ENCODE measurements at regions not wholly inside any gene's neighbourhood (a gene's known extent, or its start where the extent isn't known, plus 50 kb on each side); places are given as distances from the start of the nearest gene placed in this dataset.
"Not testable (repeated sequence)": the region's sequence is repeated elsewhere in the genome, so short reads cannot be mapped to it uniquely, and the experiment has no call there.

GRCh38 chr1:48080331-48081255 is 83.4 kb upstream of the TRABD2B start:
- H3K4me3 ChIP-seq (ENCODE audit: low read length): no peak overlapping the region
- H3K9ac ChIP-seq (ENCODE audit: low read length): no peak overlapping the region
- peaks cover 6% of the 10 kb centered on the region for H3K27me3 ChIP-seq (replicated peaks; ENCODE audit: control insufficient read depth, insufficient read depth, low read length)
- H3K9me3 ChIP-seq (ENCODE audit: control insufficient read depth, low read length): no peaks in the 10 kb centered on the region
- DNase-seq (ENCODE audit: low read depth): no peak
- no peaks in the 10 kb centered on the region for H3K36me3 ChIP-seq (ENCODE audit: control insufficient read depth, insufficient read depth, low read length, severe bottlenecking)
- H3K4me1 ChIP-seq (ENCODE audit: control insufficient read depth, insufficient read depth, low read length): peaks cover 28% of the 10 kb centered on the region

GRCh38 chr1:48079096-48079495 is 81.9 kb upstream of the TRABD2B start:
- peaks cover 6% of the 10 kb centered on the region for H3K27me3 ChIP-seq (replicated peaks; ENCODE audit: control insufficient read depth, insufficient read depth, low read length)
- DNase-seq (ENCODE audit: low read depth): no peak
- no peaks in the 10 kb centered on the region for H3K9me3 ChIP-seq (ENCODE audit: control insufficient read depth, low read length)
- no peaks in the 10 kb centered on the region for H3K36me3 ChIP-seq (ENCODE audit: control insufficient read depth, insufficient read depth, low read length, severe bottlenecking)
- peaks cover 20% of the 10 kb centered on the region for H3K4me1 ChIP-seq (ENCODE audit: control insufficient read depth, insufficient read depth, low read length)
- no peak overlapping the region for H3K9ac ChIP-seq (ENCODE audit: low read length)
- H3K4me3 ChIP-seq (ENCODE audit: low read length): no peak overlapping the region

- Histone ChIP-seq H3K4me1 (ENCODE audit: control insufficient read depth, insufficient read depth, low read length) (peaks cover 20% of the 10 kb centered on the region), H3K36me3 (ENCODE audit: control insufficient read depth, insufficient read depth, low read length, severe bottlenecking) (no peaks in the 10 kb centered on the region), H3K27me3 (replicated peaks; ENCODE audit: control insufficient read depth, insufficient read depth, low read length) (peaks cover 6% of the 10 kb centered on the region), H3K9me3 (ENCODE audit: control insufficient read depth, low read length) (no peaks in the 10 kb centered on the region), H3K4me3 (ENCODE audit: low read length) (no peak overlapping the region), H3K9ac (ENCODE audit: low read length) (no peak overlapping the region)
- DNase-seq (ENCODE audit: low read depth): no peak
These were observed 80.6 kb upstream of the TRABD2B start for GRCh38 chr1:48077795-48078222.

GRCh38 chr1:48076017-48076416 is 78.8 kb upstream of the TRABD2B start:
- DNase-seq (ENCODE audit: low read depth): no peak
- Histone ChIP-seq H3K9me3 (ENCODE audit: control insufficient read depth, low read length) (no peaks in the 10 kb centered on the region), H3K36me3 (ENCODE audit: control insufficient read depth, insufficient read depth, low read length, severe bottlenecking) (no peaks in the 10 kb centered on the region)

GRCh38 chr1:48073798-48074530 is 76.8 kb upstream of the TRABD2B start:
- Histone ChIP-seq H3K4me3 (ENCODE audit: low read length) (no peak overlapping the region), H3K9me3 (ENCODE audit: control insufficient read depth, low read length) (no peaks in the 10 kb centered on the region), H3K4me1 (ENCODE audit: control insufficient read depth, insufficient read depth, low read length) (peaks cover 32% of the 10 kb centered on the region), H3K36me3 (ENCODE audit: control insufficient read depth, insufficient read depth, low read length, severe bottlenecking) (no peaks in the 10 kb centered on the region), H3K27me3 (replicated peaks; ENCODE audit: control insufficient read depth, insufficient read depth, low read length) (peaks cover 3% of the 10 kb centered on the region), H3K9ac (ENCODE audit: low read length) (no peak overlapping the region)
- no peak for DNase-seq (ENCODE audit: low read depth)

More at GRCh38 chr1:48076017-48076416, 78.8 kb upstream of the TRABD2B start:
- Histone ChIP-seq H3K9ac (ENCODE audit: low read length) (no peak overlapping the region), H3K4me3 (ENCODE audit: low read length) (no peak overlapping the region), H3K4me1 (ENCODE audit: control insufficient read depth, insufficient read depth, low read length) (peaks cover 27% of the 10 kb centered on the region), H3K27me3 (replicated peaks; ENCODE audit: control insufficient read depth, insufficient read depth, low read length) (peaks cover 6% of the 10 kb centered on the region)

GRCh38 chr1:48071513-48071912 is 74.3 kb upstream of the TRABD2B start:
- H3K9me3 ChIP-seq (ENCODE audit: control insufficient read depth, low read length): no peaks in the 10 kb centered on the region
- no peaks in the 10 kb centered on the region for H3K36me3 ChIP-seq (ENCODE audit: control insufficient read depth, insufficient read depth, low read length, severe bottlenecking)
- DNase-seq (ENCODE audit: low read depth): no peak
- no peak overlapping the region for H3K4me3 ChIP-seq (ENCODE audit: low read length)
- H3K27me3 ChIP-seq (replicated peaks; ENCODE audit: control insufficient read depth, insufficient read depth, low read length): no peaks in the 10 kb centered on the region
- peaks cover 31% of the 10 kb centered on the region for H3K4me1 ChIP-seq (ENCODE audit: control insufficient read depth, insufficient read depth, low read length)
- no peak overlapping the region for H3K9ac ChIP-seq (ENCODE audit: low read length)

- Histone ChIP-seq H3K36me3 (ENCODE audit: control insufficient read depth, insufficient read depth, low read length, severe bottlenecking) (no peaks in the 10 kb centered on the region), H3K9me3 (ENCODE audit: control insufficient read depth, low read length) (no peaks in the 10 kb centered on the region), H3K27me3 (replicated peaks; ENCODE audit: control insufficient read depth, insufficient read depth, low read length) (no peaks in the 10 kb centered on the region), H3K4me1 (ENCODE audit: control insufficient read depth, insufficient read depth, low read length) (peaks cover 31% of the 10 kb centered on the region), H3K9ac (ENCODE audit: low read length) (no peak overlapping the region), H3K4me3 (ENCODE audit: low read length) (no peak overlapping the region)
- DNase-seq (ENCODE audit: low read depth): no peak
These were observed 73.2 kb upstream of the TRABD2B start for GRCh38 chr1:48070396-48070750.

GRCh38 chr1:48069662-48070395 is 72.6 kb upstream of the TRABD2B start:
- Histone ChIP-seq H3K9me3 (ENCODE audit: control insufficient read depth, low read length) (no peaks in the 10 kb centered on the region), H3K4me3 (ENCODE audit: low read length) (no peak overlapping the region), H3K27me3 (replicated peaks; ENCODE audit: control insufficient read depth, insufficient read depth, low read length) (no peaks in the 10 kb centered on the region), H3K36me3 (ENCODE audit: control insufficient read depth, insufficient read depth, low read length, severe bottlenecking) (no peaks in the 10 kb centered on the region), H3K9ac (ENCODE audit: low read length) (no peak overlapping the region), H3K4me1 (ENCODE audit: control insufficient read depth, insufficient read depth, low read length) (peaks cover 31% of the 10 kb centered on the region)
- DNase-seq (ENCODE audit: low read depth): no peak

GRCh38 chr1:48068206-48068605 is 71.0 kb upstream of the TRABD2B start:
- DNase-seq (ENCODE audit: low read depth): no peak
- H3K4me1 ChIP-seq (ENCODE audit: control insufficient read depth, insufficient read depth, low read length): peaks cover 31% of the 10 kb centered on the region
- peaks cover 7% of the 10 kb centered on the region for H3K27me3 ChIP-seq (replicated peaks; ENCODE audit: control insufficient read depth, insufficient read depth, low read length)
- no peak overlapping the region for H3K4me3 ChIP-seq (ENCODE audit: low read length)
- no peaks in the 10 kb centered on the region for H3K9me3 ChIP-seq (ENCODE audit: control insufficient read depth, low read length)
- no peak overlapping the region for H3K9ac ChIP-seq (ENCODE audit: low read length)
- no peaks in the 10 kb centered on the region for H3K36me3 ChIP-seq (ENCODE audit: control insufficient read depth, insufficient read depth, low read length, severe bottlenecking)

- DNase-seq (ENCODE audit: low read depth): no peak
- Histone ChIP-seq H3K9ac (ENCODE audit: low read length) (no peak overlapping the region), H3K36me3 (ENCODE audit: control insufficient read depth, insufficient read depth, low read length, severe bottlenecking) (no peaks in the 10 kb centered on the region), H3K4me3 (ENCODE audit: low read length) (no peak overlapping the region), H3K4me1 (ENCODE audit: control insufficient read depth, insufficient read depth, low read length) (peaks cover 31% of the 10 kb centered on the region), H3K27me3 (replicated peaks; ENCODE audit: control insufficient read depth, insufficient read depth, low read length) (peaks cover 11% of the 10 kb centered on the region), H3K9me3 (ENCODE audit: control insufficient read depth, low read length) (no peaks in the 10 kb centered on the region)
These were observed 69.8 kb upstream of the TRABD2B start for GRCh38 chr1:48066936-48067335.

GRCh38 chr1:48064693-48065092 is 67.5 kb upstream of the TRABD2B start:
- Histone ChIP-seq H3K27me3 (replicated peaks; ENCODE audit: control insufficient read depth, insufficient read depth, low read length) (peaks cover 16% of the 10 kb centered on the region), H3K4me1 (ENCODE audit: control insufficient read depth, insufficient read depth, low read length) (peaks cover 15% of the 10 kb centered on the region)
- H3K4me3 ChIP-seq (ENCODE audit: low read length); DNase-seq (ENCODE audit: low read depth); H3K9ac ChIP-seq (ENCODE audit: low read length); H3K9me3 ChIP-seq (ENCODE audit: control insufficient read depth, low read length); H3K36me3 ChIP-seq (ENCODE audit: control insufficient read depth, insufficient read depth, low read length, severe bottlenecking): not testable (repeated sequence)
